GM19395 (cell line): ENCODE measurements at regions not wholly inside any gene's neighbourhood (a gene's known extent, or its start where the extent isn't known, plus 50 kb on each side); places are given as distances from the start of the nearest gene placed in this dataset.
"Not testable (repeated sequence)": the region's sequence is repeated elsewhere in the genome, so short reads cannot be mapped to it uniquely, and the experiment has no call there.

Experiments used
- ATAC-seq: cut with Tn5 transposase; IDR thresholded peaks from one replicate; pipeline ENCODE4 v1.9.1; 2021; ENCODE audit warnings: mild to moderate bottlenecking, moderate library complexity; ENCODE audit not compliant: unreplicated experiment

GRCh38 chrX:35611562-35611961 lies 186.6 kb upstream of the MAGEB16 start:
- ATAC-seq, result not testable (repeated sequence)

- no peak for ATAC-seq
Measured at GRCh38 chrX:35617836-35618235, 180.3 kb upstream of the MAGEB16 start.

GRCh38 chrX:35622040-35622439 lies 176.1 kb upstream of the MAGEB16 start:
- ATAC-seq, result no peak

GRCh38 chrX:35622601-35623000 lies 175.5 kb upstream of the MAGEB16 start:
- no peak for ATAC-seq

GRCh38 chrX:35625714-35626113 lies 172.4 kb upstream of the MAGEB16 start:
- no peak for ATAC-seq

GRCh38 chrX:35626124-35626523 lies 172.0 kb upstream of the MAGEB16 start:
- ATAC-seq, result no peak

- not testable (repeated sequence) for ATAC-seq
Measured at GRCh38 chrX:35635971-35636370, 162.2 kb upstream of the MAGEB16 start.

- no peak for ATAC-seq
Measured at GRCh38 chrX:35664833-35665232, 133.3 kb upstream of the MAGEB16 start.

GRCh38 chrX:35665311-35665710 lies 132.8 kb upstream of the MAGEB16 start:
- ATAC-seq, result no peak

- no peak for ATAC-seq
Measured at GRCh38 chrX:35670889-35671288, 127.3 kb upstream of the MAGEB16 start.

- no peak for ATAC-seq
Measured at GRCh38 chrX:35675151-35675550, 123.0 kb upstream of the MAGEB16 start.

- no peak for ATAC-seq
Measured at GRCh38 chrX:35680940-35681346, 117.2 kb upstream of the MAGEB16 start.

GRCh38 chrX:35682476-35682875 lies 115.7 kb upstream of the MAGEB16 start:
- no peak for ATAC-seq

- ATAC-seq, result no peak
Measured at GRCh38 chrX:35696760-35697234, 101.3 kb upstream of the MAGEB16 start.

GRCh38 chrX:35699642-35700041 lies 98.5 kb upstream of the MAGEB16 start:
- no peak for ATAC-seq

GRCh38 chrX:35700121-35700520 lies 98.0 kb upstream of the MAGEB16 start:
- ATAC-seq, result no peak

- ATAC-seq, result no peak
Measured at GRCh38 chrX:35711281-35711680, 86.9 kb upstream of the MAGEB16 start.

GRCh38 chrX:35722128-35722527 lies 76.0 kb upstream of the MAGEB16 start:
- no peak for ATAC-seq

GRCh38 chrX:35726176-35726575 lies 72.0 kb upstream of the MAGEB16 start:
- no peak for ATAC-seq

GRCh38 chrX:35728481-35728880 lies 69.7 kb upstream of the MAGEB16 start:
- no peak for ATAC-seq

- ATAC-seq, result no peak
Measured at GRCh38 chrX:35733879-35734278, 64.3 kb upstream of the MAGEB16 start.

GRCh38 chrX:35741142-35741541 lies 57.0 kb upstream of the MAGEB16 start:
- no peak for ATAC-seq

GRCh38 chrX:35743331-35743730 lies 54.8 kb upstream of the MAGEB16 start:
- no peak for ATAC-seq
